SIG-M5 treated with dmso at 0.1 percent for 504 hours (cell line): ENCODE measurements at regions not wholly inside any gene's neighbourhood (a gene's known extent, or its start where the extent isn't known, plus 50 kb on each side); places are given as distances from the start of the nearest gene placed in this dataset.
"Not testable (repeated sequence)": the region's sequence is repeated elsewhere in the genome, so short reads cannot be mapped to it uniquely, and the experiment has no call there.

Experiments used
- DNase-seq: peaks from one replicate; lab custom pipeline; 2025; ENCODE audit not compliant: unreplicated experiment; lab: John Stamatoyannopoulos, UW

DNA sequence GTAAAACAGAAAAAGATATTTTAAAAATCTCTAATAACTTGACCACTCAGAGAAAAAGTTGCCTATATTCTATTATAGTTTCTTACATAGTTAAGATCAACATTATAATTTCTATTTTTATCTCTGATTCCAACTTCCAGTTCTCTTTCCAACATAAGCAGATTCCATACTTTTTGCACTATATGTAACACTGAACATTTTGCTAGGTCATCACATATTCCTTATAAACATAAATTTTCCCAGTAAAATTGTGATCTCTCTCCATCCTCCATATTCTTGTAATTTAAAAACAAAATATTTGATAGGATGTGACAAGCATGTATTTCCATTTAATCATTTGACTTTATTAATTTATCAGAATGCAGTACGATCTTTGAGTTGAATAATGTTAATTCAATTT is 170.4 kb upstream of the THSD7A start:
- DNase-seq: no peak

DNA sequence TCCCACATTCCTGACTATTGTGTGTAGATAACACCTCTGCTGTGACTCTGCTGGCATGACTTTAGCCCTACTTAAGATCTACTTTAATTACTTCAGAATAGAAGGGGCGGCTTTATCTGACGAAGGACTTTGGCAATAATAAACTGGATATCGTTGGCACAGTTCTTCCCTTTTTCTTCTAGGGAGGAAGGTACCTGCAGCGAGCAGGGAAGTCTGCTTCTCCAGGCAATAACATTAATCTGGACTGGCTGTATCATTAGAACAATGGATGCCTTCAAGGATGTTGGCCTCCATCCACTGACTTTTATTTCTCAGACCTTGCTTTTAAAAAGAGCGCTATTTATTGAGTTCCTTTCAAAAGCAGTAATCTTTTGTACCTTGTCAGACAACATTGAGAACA is 172.6 kb upstream of the THSD7A start:
- DNase-seq: no peak

DNA sequence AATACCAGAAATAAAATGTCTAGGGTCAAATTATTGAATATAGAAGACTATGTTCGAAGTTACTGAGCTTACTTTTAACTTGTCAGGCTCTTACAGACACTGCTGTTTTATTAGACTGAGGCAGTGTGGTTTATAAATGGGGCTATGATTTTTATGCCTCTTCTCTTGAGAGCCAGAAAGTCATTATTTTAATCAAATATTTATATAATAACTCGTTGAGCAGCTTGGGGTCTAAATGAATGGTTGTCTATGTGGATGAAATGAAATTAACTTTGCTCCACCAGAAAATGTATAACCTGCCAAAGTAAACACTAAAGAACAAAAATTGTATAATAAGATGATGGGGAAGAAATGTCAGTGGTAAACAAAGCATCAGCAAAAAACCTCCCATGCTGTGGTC is 175.6 kb upstream of the THSD7A start:
- no peak for DNase-seq

DNA sequence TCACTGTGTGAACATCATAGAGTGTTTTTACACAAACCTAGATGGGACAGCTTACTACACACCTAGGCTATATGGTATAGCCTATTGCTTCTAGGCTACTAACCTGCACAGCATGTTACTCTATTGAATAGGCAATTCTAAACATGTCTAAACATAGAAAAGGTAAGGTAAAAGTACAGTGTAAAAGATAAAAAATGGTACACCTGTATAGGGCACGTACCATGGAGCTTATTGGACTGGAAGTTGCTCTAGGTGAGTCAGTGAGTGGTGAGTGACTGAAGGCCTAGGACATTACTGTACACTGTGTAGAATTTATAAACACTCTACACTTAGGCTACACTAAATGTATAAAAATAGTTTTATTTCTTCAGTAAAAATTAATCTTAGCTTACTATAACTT is 182.0 kb upstream of the THSD7A start:
- DNase-seq: no peak

DNA sequence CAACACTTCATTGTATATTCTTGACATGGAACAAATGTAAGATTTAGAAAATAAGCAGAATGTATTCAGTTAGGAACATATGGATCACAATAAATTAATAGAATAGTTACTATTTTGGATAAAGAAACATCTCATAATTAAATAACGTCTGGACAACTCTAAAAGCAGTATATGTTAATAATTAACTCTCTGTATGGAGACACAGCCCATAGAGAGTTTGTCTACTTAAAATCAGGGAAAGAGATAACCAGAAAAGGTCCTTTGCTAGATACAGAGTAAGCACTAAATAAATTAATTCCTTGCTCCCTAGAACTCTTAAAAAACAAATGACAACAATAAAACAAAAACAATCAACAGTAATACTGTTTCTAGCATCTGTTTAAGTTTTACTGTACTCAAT is 184.4 kb upstream of the THSD7A start:
- DNase-seq: no peak

DNA sequence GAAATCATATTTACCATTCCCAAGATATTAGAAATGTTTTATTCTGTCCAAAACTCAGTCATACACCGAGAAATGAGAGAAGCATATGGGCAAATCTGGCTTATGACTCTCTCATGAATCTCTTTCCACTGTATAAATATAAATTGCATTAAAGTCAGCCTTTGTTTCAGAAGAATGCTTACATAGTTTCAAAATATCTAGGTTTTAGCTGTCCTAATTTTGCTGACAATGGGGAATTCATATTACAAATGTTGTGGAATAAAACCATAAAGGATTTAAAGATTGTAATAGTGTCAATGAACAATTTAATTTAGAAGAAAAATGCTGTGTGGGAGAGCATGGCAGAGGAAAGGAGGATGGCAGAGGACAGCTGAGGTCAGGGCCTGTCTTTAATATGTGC is 185.0 kb upstream of the THSD7A start:
- DNase-seq: no peak

DNA sequence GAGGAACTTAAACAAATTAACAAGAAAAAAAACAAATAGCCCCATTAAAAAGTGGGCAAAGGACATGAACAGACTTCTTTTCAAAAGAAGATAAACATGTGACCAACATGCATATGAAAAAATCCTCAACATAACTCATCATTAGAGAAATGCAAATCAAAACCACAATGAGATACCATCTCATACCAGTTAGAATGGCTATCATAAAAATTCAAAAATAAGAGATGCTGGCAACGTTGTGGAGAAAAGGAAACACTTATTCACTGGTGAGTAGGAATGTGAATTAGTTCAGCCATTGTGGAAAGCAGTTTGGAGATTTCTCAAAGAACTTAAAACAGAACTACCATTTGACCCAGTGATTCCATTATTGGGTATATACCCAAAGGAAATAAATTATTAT is 189.1 kb upstream of the TMEM106B start:
- DNase-seq: not testable (repeated sequence)

DNA sequence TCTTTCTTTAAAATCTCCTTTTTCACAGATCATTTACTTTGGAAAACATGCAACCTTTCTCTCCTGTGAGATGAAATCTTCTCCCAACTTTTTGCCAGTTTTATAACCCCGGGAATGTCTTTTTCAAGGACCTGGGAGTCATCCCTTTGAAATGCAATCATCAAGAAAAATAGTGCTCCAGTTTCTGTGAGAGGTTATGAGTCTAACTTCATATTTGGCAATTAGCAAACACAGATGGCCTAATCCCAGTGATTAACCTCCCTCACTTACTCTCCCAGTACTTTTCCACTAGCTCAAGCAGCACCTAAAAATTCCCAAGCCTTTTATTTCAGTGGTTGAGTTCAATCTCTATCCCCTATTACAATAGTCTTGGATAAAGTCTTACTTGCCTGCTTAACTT is 185.8 kb upstream of the TMEM106B start:
- DNase-seq: no peak

DNA sequence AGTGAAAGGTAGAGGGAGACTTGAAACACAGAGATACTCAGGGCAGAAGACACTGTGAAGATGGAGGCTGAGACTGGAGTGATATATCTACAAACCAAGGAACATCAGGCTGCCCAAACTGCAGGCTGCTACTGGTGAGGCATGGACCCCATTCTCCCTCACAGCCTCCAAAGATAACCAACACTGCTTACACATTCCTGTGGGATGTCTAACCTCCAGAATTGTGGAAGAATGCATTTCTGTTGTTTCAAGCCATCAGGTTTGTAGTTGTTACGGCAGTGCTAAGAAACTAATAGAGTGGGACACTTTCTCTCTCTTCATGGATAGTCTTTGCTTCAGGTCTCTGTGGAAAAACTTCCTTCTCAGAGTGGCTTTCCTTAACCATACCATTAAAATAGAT is 182.6 kb upstream of the TMEM106B start:
- DNase-seq: no peak

DNA sequence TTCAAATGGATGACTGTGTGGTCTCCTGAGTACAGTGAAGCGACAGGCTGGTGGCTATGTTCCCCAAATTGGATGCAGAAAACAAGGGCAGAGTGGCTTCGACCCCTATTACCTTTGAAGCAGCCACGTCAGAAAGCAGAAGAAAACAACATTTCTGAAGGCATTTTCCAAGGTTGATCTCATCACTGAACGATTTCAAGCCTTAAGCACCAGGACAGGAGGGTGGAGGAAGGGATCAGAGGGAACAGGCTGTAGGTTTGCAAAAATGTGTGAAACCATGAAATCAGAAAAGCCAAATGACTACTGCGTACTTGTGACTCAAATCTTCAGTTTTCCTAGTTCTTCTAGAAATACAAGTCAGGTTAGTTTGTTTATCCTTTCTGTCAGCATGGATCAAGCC is 181.0 kb upstream of the TMEM106B start:
- no peak for DNase-seq

DNA sequence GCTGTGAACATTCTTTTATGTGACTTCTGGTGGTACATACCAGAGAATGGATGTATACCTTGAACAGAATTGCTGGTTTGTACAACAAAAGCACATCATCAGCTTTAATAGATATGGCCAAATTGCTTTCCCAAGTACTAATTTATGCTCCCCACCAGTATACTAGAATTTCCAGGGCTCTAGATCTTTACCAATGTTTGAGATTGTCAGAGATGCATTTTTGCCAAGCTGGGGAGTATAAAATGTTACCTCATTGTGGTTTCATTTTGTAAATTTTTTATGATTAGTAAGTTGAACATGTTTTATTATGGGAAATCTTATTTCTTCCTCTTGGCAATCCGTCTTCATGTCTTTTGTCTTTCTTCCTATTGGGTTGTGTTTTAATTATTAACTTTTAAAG is 179.9 kb upstream of the TMEM106B start:
- DNase-seq: no peak

DNA sequence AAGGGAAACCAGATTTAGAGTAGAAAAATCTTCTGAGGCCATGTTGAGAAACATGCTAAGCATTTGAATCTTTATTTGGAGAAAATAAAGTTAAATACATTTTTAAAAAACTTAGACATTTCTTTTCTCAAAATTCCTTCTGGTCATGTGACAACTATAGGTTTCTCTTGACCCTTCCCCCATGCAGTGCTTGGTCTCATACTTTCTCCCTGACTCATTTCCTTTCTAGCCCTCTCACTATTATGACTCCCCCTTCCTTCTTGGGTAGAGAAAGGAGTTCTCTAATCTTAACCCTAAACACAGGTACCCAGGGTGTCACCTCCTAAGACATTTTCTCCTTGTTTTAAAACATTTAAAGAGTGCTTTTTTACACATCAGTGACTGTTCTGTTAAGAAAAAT is 179.5 kb upstream of the TMEM106B start:
- DNase-seq: no peak

DNA sequence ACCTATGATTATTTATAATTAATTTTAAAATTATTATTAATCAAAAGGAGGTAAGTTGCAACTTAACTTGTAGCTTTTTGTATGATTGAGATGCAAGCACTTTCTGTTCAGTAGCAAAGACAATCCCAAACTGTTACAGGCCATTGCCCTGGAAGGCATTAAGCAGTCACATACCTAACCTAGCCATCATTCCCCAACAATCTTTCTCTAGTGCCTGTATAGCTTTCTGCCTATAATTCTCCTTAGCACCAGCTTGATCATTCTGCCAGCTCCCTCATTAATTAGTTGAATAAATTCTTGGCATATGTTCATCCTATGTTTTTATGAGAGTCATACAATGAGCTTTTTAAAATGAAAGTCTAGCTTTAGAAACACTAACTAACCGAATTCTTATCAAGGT is 178.9 kb upstream of the TMEM106B start:
- no peak for DNase-seq

DNA sequence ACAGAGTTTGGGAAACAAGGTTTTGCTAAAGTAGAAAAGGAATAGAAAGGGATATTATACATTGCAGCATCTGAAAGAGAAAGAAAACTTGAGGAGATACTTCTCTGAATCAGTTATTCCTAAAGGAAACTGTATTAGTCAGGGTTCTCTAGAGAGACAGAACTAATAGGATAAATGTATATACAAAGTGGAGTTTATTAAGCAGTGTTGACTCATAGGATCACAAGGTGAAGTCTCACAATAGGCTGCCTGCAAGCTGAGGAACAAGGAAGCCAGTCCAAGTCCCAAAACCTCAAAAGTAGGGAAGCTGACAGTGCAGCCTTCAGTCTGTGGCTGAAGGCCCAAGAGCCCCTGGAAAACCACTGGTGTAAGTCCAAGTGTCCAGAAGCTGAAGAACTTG is 167.6 kb upstream of the TMEM106B start:
- not testable (repeated sequence) for DNase-seq

DNA sequence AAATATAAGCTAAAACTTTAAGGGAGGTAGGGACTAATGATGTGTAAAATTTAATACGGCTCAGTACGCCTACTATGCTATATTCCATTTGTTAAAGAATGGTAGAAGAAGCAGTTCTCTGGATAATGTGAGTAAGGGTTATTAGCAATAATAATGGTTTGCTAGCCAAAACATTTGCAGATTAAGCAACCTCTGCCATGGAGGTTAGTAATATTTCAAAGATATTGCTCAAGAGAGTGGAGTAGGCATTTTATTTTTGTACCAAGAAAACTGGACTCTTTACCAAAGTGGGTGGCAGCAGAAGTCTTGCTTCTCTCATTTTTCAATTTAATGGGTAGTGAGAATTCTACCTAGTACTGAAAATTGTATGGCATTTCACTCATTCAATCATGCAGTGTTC is 158.9 kb upstream of the TMEM106B start:
- DNase-seq: no peak

DNA sequence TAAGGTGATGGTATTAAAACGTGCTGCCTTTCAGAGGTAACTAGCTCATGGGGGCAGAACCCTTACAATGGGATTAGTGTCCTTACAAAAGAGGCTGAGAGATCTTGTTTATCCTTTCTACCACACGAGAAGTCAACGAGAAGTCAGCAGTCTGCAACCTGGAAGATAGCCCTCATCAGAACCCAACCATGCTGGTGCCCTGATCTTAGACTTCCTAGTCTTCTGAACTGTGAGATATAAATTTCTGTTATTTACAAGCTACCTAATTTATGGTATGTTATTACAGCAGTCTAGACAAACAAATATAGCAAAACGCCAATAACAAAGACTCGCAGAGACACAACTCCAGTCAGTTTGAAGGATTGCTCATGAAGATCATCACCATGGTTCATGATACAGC is 157.5 kb upstream of the TMEM106B start:
- DNase-seq: no peak

DNA sequence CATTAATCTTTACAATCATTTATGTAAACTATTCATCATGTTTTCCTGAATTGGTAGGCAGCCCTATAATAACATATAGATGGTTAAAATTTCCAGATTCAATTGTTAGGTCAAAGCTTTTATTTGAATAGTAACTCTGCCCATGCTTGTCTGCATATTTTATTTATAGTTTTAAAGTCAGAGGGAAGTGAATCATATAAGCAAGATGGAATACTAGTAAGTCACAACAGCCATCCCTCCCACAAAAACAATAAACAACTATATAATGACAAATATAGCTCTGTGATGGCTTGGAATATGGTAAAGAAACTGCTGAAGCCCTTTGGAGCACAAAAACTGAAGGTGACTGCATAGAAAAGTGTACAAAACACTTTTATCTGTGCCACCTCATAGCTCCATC is 156.3 kb upstream of the TMEM106B start:
- DNase-seq: no peak

DNA sequence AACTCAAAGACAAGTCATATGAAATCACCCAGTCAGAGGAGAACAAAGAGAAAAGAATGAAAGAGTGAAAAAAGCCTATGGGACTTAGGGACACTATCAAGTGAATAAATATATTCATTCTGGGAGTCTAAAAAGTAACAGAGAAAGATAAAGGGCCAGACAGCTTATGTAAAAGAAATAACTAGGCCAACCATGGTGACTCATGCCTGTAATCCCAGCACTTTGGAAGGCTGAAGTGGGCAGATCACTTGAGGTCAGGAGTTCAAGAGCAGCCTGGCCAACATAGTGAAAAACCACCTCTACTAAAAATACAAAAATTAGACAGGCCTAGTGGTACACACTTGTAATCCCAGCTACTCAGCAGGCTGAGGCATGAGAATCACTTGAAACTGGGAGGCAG is 154.7 kb upstream of the TMEM106B start:
- DNase-seq: no peak

DNA sequence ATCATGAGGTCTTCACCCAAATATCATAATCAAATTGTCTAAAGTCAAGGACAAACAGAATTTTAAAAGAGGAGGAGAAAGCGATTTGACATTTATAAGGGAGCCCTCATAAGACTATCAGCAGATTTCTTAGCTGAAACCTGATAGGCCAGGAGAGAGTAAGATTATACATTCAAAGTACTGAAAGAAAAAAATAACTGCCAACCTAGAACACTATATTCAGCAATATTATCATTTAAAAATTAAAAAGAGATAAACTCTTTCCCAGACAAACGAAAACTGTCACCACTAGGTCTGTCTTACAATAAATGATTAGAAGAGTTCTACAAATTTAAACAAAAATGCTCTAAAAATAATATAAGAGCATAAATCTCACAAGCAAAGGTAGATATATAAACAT is 154.1 kb upstream of the TMEM106B start:
- DNase-seq: no peak

DNA sequence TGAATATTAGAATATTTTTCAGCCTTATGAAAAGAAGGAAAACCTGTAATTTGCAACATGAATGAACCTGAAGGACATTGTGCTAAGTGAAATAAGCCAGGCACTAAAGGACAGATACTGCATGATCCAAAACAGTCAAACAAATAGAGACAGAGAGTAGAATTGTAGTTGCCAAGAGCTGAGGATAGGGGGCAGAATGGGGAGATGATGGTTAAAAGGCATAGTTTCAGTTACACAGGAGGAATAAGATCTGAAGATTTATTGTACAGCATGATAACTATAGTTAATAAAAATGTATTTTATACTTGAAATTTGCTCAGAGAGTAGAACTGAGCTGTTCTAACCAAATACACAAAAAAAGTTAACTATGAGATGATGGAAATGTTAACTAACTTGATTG is 149.0 kb upstream of the TMEM106B start:
- DNase-seq: no peak

DNA sequence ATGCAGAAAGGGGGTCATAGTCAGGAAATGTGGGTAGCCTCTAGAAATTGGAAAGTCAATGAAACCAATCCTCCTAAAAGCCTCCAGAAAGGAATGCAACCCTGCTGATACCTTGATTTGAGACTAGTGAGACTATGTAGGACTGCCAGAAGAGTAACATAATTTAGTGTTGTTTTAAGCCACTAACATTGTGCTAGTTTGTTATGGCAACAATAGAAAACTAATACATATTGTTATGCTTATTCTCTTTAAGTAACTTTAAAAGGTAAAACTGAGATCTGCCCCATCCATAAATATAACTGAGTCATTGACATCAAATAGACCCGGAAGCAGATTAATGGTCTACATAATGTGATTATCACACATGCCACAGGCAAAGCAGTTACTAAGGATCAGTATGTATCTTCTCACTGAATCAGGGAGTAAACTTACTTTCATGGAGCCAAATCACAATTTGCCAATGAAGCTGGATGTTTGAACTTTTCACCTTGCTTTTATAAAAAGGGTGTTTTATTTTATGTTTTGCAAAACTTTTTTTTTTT is 146.4 kb upstream of the TMEM106B start:
- no peak for DNase-seq

DNA sequence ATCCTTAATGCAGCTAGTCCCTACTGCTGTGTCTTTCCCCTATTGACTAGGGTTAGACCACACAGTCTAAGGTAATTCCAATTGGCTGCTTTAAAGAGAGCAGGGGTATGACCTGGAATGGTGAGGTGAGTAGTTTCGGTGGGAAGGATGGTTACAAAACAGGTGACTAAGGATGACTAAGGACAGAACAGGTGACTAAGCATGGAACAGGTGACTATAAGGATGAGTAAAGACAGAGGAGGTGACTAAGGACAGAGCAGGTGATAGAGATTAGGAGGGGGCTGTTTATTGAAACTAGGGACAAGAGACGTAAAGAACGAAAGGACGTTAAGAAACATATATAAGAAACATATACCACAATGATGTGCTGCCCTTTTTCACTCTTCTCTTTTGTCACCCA is 145.1 kb upstream of the TMEM106B start:
- no peak for DNase-seq

DNA sequence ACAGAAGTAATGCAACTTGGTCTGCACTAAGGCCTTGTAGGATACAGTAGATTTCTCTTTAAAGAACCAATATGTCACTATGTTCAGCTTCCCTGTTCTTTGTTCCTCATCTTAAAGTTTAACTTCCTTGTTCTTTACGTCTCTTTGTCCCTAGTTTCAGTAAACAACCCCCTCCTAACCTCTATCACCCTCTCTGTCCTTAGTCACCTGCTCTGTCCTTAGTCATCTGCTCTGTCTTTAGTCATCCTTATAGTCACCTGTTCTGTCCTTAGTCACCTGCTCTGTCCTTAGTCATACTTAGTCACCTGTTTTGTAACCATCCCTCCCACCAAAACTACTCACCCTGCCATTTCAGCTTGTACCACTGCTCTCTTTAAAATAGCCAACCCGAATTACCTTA is 144.6 kb upstream of the TMEM106B start:
- peak; percentile 40 for DNase-seq
